Thyroid gland (tissue), 4 donors: ENCODE measurements at regions not wholly inside any gene's neighbourhood (a gene's known extent, or its start where the extent isn't known, plus 50 kb on each side); places are given as distances from the start of the nearest gene placed in this dataset.

Experiments used
- DNase-seq, 2 donors: peaks; one replicate each; pipeline ENCODE4 v3.0.0-alpha.2; 2019
- H3K27ac ChIP-seq, 3 donors: fragments of 200-600 bp; sonication (generic); 1 replicate in 2 of 3; 2 replicates in 1 of 3; pipeline ENCODE4 v1.5.1; 2016 to 2019; ENCODE audit warnings: mild to moderate bottlenecking in 1 of 3, moderate library complexity in 1 of 3
- H3K27me3 ChIP-seq: fragments of 200-600 bp; sonication (generic); one replicate; pipeline ENCODE4 v1.5.1; 2019
- H3K36me3 ChIP-seq, 2 donors: fragments of 200-600 bp; sonication (generic); one replicate each; pipeline ENCODE4 v1.5.1; 2016 to 2019
- H3K4me1 ChIP-seq, 2 donors: fragments of 200-600 bp; sonication (generic); one replicate each; pipeline ENCODE4 v1.5.1; 2017 to 2019
- H3K4me3 ChIP-seq, 3 donors: fragments of 200-600 bp; sonication (generic); replicated peaks in 1 of 3; 1 replicate in 2 of 3; 2 replicates in 1 of 3; pipeline ENCODE4 v1.5.1; 2016; ENCODE audit warnings: mild to moderate bottlenecking in 1 of 3
- H3K9me3 ChIP-seq: fragments of 200-600 bp; sonication (generic); one replicate; pipeline ENCODE4 v1.5.1; 2017
- CTCF ChIP-seq, 6 experiments: fragments of 200-600 bp in 3 of 6; fragments of 450-650 bp in 3 of 6; sonication (generic) in 3 of 6; IDR thresholded peaks; one replicate each; pipeline ENCODE4 v1.5.1; 2016 to 2019; ENCODE audit warnings: antibody characterized with exemption in 6 of 6, mild to moderate bottlenecking in 2 of 6, inconsistent platforms in 1 of 6, moderate library complexity in 1 of 6
- POLR2A ChIP-seq, 2 donors: fragments of 450-650 bp; IDR thresholded peaks; one replicate each; pipeline ENCODE4 v1.6.1; 2017; ENCODE audit warnings: antibody characterized with exemption in 2 of 2, mild to moderate bottlenecking in 2 of 2, moderate library complexity in 1 of 2
- WGBS, 2 donors: methylation state at CpG; one replicate each; pipeline ENCODE4 v1.1.5; 2017; 5-methylcytosine and 5-hydroxymethylcytosine counted together
- intact Hi-C: fragments of 100-400 bp; cut with DNase I; formaldehyde crosslinking; loops from one replicate; pipeline ENCODE4 v1.15.1; 2023

- no peak for TF ChIP-seq CTCF (IDR thresholded peaks at IDR 0.05)
- TF ChIP-seq POLR2A (IDR thresholded peaks at IDR 0.05): no peak
- intact Hi-C loops: no loop called here
- 84 to 88% methylated on average over 5 of the region's 5 CpGs for WGBS, 2 donors
- H3K27me3 ChIP-seq: no peaks in the 10 kb centered on the region
- H3K4me1 ChIP-seq: no peaks in the 10 kb centered on the region
- H3K36me3 ChIP-seq: no peaks in the 10 kb centered on the region
- DNase-seq: no peak
- no peaks in the 10 kb centered on the region for H3K9me3 ChIP-seq
- H3K27ac ChIP-seq: no peak overlapping the region
- H3K4me3 ChIP-seq: no peak overlapping the region
Observed at GRCh38 chr2:205850611-205851010, 168.3 kb downstream of the NRP2 start.

GRCh38 chr2:205850132-205850531 lies 167.8 kb downstream of the NRP2 start:
- DNase-seq: no peak
- no peaks in the 10 kb centered on the region for H3K9me3 ChIP-seq
- no peaks in the 10 kb centered on the region for H3K36me3 ChIP-seq
- H3K4me1 ChIP-seq: no peaks in the 10 kb centered on the region
- no peak overlapping the region for H3K27ac ChIP-seq
- intact Hi-C loops: no loop called here
- H3K4me3 ChIP-seq: no peak overlapping the region
- 86 to 89% methylated on average over 5 of the region's 5 CpGs for WGBS, 2 donors
- no peaks in the 10 kb centered on the region for H3K27me3 ChIP-seq
- no peak for TF ChIP-seq CTCF (IDR thresholded peaks at IDR 0.05)
- no peak for TF ChIP-seq POLR2A (IDR thresholded peaks at IDR 0.05)

- no peaks in the 10 kb centered on the region for H3K9me3 ChIP-seq
- H3K4me3 ChIP-seq: no peak overlapping the region
- TF ChIP-seq POLR2A (IDR thresholded peaks at IDR 0.05): no peak
- no peak for TF ChIP-seq CTCF (IDR thresholded peaks at IDR 0.05)
- 40 to 76% methylated on average over 4 to 5 of the region's 5 CpGs for WGBS, 2 donors
- H3K27me3 ChIP-seq: no peaks in the 10 kb centered on the region
- no peak overlapping the region for H3K27ac ChIP-seq
- H3K4me1 ChIP-seq: no peaks in the 10 kb centered on the region
- intact Hi-C loops: no loop called here
- H3K36me3 ChIP-seq: no peaks in the 10 kb centered on the region
- no peak for DNase-seq
Observed at GRCh38 chr2:205849136-205849535, 166.8 kb downstream of the NRP2 start.

GRCh38 chr2:205848601-205849000 lies 166.3 kb downstream of the NRP2 start:
- Histone ChIP-seq H3K4me1 (no peaks in the 10 kb centered on the region), H3K27ac (no peak overlapping the region), H3K36me3 (no peaks in the 10 kb centered on the region), H3K27me3 (no peaks in the 10 kb centered on the region), H3K9me3 (no peaks in the 10 kb centered on the region), H3K4me3 (no peak overlapping the region)
- intact Hi-C loops: no loop called here
- DNase-seq: no peak
- TF ChIP-seq CTCF (IDR thresholded peaks at IDR 0.05) (no peak), POLR2A (IDR thresholded peaks at IDR 0.05) (no peak)
- 86 to 92% methylated on average over 4 of the region's 4 CpGs for WGBS, 2 donors
